Activated CD4-positive, alpha-beta memory T cell treated with anti-CD3 and anti-CD28 coated beads, Interleukin-2, amount 10 ng/mL, durations not matched to agents 7 days and 5 days (primary cell): ENCODE measurements at regions not wholly inside any gene's neighbourhood (a gene's known extent, or its start where the extent isn't known, plus 50 kb on each side); places are given as distances from the start of the nearest gene placed in this dataset.

Experiments used
- CTCF ChIA-PET: fragments of 350-600 bp; sonication (Branson Sonifier 250); formaldehyde crosslinking; loops from one replicate; lab custom pipeline; 2021; ENCODE audit warnings: antibody characterized with exemption, inconsistent platforms; lab: Charles Lee
- POLR2A ChIA-PET: fragments of 350-600 bp; sonication (Branson Sonifier 250); formaldehyde crosslinking; loops from one replicate; lab custom pipeline; 2021; ENCODE audit warnings: antibody characterized with exemption; lab: Charles Lee
- DNase-seq: peaks from one replicate; pipeline ENCODE4 v3.0.0-alpha.2; 2020
- H3K27ac Mint-ChIP-seq: one replicate; pipeline ENCODE4 v1.8.0; 2021; ENCODE audit warnings: mild to moderate bottlenecking, mixed read lengths
- H3K27me3 Mint-ChIP-seq: one replicate; pipeline ENCODE4 v1.8.0; 2021; ENCODE audit warnings: mixed read lengths
- H3K36me3 Mint-ChIP-seq: one replicate; pipeline ENCODE4 v1.8.0; 2021; ENCODE audit warnings: low read depth, mixed read lengths
- H3K4me1 Mint-ChIP-seq: one replicate; pipeline ENCODE4 v1.8.0; 2021; ENCODE audit warnings: mixed read lengths
- H3K4me3 Mint-ChIP-seq: one replicate; pipeline ENCODE4 v1.8.0; 2021; ENCODE audit warnings: mild to moderate bottlenecking, mixed read lengths
- H3K9me3 Mint-ChIP-seq: one replicate; pipeline ENCODE4 v1.8.0; 2021; ENCODE audit warnings: mixed read lengths

DNA sequence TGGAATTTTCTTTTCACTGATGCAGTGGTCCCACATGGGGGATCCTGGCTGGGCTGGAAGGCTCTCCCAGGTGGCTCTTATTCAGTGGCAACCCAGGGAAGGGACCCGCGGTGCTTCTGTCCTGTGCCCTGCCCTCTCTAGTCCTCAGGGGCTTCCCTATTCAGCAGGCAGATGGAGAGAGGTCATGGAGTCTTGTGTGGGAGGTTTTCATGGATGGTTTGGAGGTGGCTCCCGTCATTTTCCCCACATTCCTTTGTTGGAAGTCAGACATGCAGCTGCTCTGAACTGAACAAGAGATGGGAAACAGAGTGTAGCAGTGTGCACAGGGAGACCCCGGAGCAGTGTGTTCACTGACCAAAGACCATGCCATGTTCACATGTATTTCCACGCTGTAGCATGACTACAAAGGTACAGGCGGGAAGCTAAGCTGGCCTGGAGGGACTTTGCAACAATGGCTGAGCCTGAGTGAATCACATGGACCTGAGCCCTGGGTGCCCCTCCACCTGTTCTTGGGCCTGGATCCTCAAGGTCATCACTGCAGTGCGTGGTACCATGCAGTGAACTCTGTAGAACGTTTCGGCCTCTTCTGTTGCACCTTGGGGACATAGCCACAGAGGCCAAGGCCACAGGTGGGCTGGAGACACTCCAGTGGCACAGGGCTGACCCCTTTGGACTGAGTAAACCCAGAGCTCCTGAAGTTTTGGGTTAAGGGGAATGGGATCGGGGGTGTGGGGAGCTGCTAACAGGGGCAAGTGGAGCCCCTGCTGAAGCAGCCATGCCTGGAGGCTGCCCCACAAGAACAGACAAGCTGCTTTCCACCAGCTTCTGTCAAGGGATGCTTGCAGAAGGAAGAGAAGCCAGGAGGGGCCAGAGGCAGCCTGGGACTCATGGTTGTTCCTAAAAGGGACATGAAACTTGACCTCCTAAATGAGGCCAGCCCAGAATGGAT is 123.0 kb downstream of the ASB7 start:
- Mint-ChIP-seq H3K9me3 (no peaks in the 10 kb centered on the region), H3K27me3 (peaks cover 4% of the 10 kb centered on the region), H3K27ac (no peak overlapping the region), H3K36me3 (no peaks in the 10 kb centered on the region), H3K4me1 (no peaks in the 10 kb centered on the region), H3K4me3 (no peak overlapping the region)
- no peak for DNase-seq
- POLR2A ChIA-PET: no interaction called here
- CTCF ChIA-PET: no interaction called here

DNA sequence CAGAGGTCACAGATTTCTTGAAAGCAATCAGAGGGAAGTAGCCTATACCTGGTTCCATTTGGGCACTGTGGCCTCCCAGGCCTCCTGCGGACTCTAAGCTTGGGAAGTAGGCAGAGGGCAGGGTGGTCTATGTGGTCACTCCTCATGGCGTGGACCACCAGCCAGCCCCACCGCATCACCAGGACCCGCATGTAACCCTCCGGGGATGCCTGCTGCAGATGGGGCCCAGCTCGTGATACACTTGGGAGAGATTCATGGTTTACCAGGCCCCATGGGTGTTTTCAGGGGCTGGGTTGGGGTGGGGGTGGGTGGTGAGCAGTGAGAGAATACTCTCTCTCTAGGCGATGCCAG is 123.7 kb downstream of the ASB7 start:
- no peak overlapping the region for H3K27ac Mint-ChIP-seq
- peaks cover 4% of the 10 kb centered on the region for H3K27me3 Mint-ChIP-seq
- H3K36me3 Mint-ChIP-seq: no peaks in the 10 kb centered on the region
- no peak for DNase-seq
- no peaks in the 10 kb centered on the region for H3K4me1 Mint-ChIP-seq
- H3K9me3 Mint-ChIP-seq: no peaks in the 10 kb centered on the region
- ChIA-PET POLR2A (no interaction called here), CTCF (no interaction called here)
- no peak overlapping the region for H3K4me3 Mint-ChIP-seq

DNA sequence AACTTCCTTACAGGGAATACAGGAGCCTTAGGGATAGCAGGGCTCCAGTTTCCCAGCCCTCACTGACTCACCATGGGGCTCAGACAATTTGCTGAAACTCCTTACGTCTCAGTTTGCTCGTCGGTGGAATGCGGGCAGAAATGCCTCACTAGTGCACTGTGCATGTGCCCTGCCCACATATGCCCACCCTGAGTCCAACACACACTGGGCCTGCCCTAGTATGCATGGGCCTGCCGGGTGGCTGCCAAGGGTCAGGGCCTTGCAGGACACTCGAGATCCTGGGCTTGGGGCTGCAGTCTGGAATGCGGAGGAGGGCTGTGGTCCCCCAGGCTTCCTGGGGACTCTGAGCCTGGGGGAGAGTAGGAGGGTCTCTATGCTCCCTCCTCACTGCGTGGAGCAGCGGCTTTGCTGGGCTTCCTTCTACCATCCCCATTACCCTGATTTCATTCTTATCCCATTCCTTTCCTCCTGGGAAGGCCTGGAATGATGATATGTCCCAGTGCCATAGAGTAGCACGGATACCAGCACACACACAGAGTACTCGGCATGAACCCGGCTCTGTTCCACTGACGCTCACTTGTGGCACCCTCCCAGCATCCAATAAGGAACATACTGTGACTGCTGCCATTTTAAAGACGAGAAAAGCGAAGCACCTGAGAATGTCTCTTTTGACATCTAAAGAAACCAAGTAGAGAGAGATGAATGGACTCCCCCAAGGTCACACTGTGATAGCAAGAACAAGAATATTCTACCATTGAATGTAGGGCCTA is 124.2 kb downstream of the ASB7 start:
- no peak overlapping the region for H3K4me3 Mint-ChIP-seq
- H3K4me1 Mint-ChIP-seq: no peaks in the 10 kb centered on the region
- no peak overlapping the region for H3K27ac Mint-ChIP-seq
- CTCF ChIA-PET: no interaction called here
- peaks cover 4% of the 10 kb centered on the region for H3K27me3 Mint-ChIP-seq
- no peaks in the 10 kb centered on the region for H3K9me3 Mint-ChIP-seq
- POLR2A ChIA-PET: no interaction called here
- peak; percentile 4 for DNase-seq
- H3K36me3 Mint-ChIP-seq: no peaks in the 10 kb centered on the region

DNA sequence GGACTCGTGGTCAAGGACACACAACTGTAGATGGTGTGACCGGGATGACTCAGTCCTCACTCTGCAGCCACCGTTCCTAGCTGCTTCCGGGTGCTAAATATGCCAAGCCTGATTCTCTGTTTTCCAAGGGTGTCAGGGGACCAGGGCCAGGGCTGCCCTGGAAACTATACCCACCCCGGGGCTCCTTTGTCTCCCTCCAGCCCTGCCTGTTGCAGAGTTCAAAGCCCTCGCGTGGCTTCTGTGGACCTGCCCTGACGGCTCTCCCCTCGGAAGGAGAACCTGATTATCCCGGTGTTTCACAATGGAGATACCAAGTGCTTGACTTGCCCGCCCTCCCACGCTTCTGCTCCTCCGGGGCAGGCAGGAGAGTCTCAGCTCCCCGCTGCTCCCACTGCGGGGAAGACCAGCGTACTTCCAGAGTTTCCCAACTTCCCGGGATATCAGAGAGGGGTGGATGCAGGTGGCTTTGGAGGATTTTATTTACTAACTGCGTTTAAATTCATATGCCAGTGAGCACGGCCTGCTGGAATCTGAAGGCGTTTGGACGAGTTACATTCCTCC is 125.0 kb downstream of the ASB7 start:
- no peak overlapping the region for H3K4me3 Mint-ChIP-seq
- H3K27ac Mint-ChIP-seq: no peak overlapping the region
- ChIA-PET CTCF (no interaction called here), POLR2A (no interaction called here)
- peaks cover 4% of the 10 kb centered on the region for H3K27me3 Mint-ChIP-seq
- no peaks in the 10 kb centered on the region for H3K36me3 Mint-ChIP-seq
- H3K9me3 Mint-ChIP-seq: no peaks in the 10 kb centered on the region
- peak; percentile 8 for DNase-seq
- H3K4me1 Mint-ChIP-seq: no peaks in the 10 kb centered on the region

DNA sequence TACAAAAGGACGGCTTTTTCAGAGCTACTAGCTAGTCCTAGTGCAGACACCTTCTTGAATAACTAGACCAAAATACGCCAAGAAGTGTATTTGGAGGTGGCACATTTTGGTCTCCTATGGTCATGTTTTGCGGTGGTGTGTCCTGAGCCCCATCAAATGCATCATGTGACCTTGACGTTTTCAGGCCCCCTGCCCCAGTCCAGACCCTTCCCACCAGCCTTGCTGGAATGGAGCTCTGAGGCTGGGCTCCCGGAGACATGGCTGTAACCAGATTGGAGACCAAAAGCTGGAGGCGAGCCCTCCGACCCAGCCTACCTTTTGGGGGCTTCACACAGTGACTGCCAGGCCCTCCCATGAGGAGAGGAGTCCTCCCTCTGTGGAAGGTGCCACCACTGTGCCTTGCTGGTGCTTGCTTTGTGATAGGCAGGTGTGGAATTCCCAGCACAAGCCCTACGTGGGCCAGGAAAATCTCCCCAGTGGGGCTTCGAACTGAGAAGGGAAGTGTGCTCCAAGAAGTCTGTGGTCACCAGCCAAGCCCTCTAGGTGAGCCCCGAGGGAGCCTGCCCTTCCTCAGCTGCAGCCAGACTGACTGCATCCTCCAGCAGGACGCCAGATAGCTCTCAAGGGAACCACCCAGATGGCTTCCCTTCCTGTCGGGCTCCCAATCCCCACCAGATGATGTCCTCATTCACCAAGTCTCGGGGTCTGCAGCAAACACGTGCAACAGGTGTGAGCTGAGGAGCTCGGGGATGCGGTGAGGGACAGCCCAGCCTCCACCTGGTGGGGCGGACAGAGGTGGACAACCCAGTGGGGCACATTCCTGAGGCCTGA is 126.2 kb downstream of the ASB7 start:
- DNase-seq: no peak
- H3K9me3 Mint-ChIP-seq: no peaks in the 10 kb centered on the region
- CTCF ChIA-PET: no interaction called here

DNA sequence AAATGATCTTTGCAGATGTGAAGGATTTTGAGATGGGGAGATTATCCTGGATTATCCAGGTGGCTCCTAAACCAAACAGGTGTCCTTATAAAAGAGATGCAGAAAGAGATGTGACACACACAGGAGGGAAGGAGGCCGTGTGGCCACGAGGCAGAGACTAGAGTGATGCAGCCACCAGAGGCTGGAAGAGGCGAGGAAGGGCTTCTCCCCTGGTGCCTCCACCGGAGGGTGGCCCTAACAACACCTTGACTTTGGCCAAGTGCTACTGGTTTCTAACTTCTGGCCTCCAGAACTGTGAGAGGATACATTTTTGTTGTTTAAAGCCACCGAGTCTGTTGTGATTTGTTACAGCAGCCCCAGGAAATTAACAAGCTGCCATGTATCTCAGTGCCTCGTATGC is 127.1 kb downstream of the ASB7 start:
- H3K4me3 Mint-ChIP-seq: no peak overlapping the region
- no peak for DNase-seq
- no peaks in the 10 kb centered on the region for H3K4me1 Mint-ChIP-seq
- no peaks in the 10 kb centered on the region for H3K27me3 Mint-ChIP-seq
- H3K27ac Mint-ChIP-seq: no peak overlapping the region
- CTCF ChIA-PET: no interaction called here
- H3K36me3 Mint-ChIP-seq: no peaks in the 10 kb centered on the region
- POLR2A ChIA-PET: no interaction called here
- no peaks in the 10 kb centered on the region for H3K9me3 Mint-ChIP-seq

More for the DNA sequence above, 126.2 kb downstream of the ASB7 start:
- POLR2A ChIA-PET: no interaction called here
- H3K36me3 Mint-ChIP-seq: no peaks in the 10 kb centered on the region
- no peak overlapping the region for H3K4me3 Mint-ChIP-seq
- H3K4me1 Mint-ChIP-seq: no peaks in the 10 kb centered on the region
- H3K27me3 Mint-ChIP-seq: no peaks in the 10 kb centered on the region
- H3K27ac Mint-ChIP-seq: no peak overlapping the region

DNA sequence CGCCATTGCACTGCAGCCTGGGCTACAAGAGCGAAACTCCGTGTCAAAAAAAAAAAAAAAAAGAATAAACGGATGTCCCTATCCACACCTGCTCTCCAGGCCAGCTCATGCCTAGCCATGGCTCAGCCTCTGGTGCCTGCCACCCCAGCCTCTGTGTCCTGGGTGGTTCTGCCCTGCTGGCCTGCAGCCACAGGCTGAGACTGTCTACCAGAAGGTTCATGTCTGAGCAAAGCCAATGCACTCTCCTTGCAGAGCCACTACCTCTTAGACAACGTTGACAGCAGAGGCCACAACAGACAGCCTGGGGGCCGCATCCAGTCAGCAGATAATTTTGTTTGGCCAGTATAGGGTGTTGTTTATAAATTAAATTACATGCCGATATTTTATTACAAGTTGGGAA is 127.7 kb downstream of the ASB7 start:
- H3K27me3 Mint-ChIP-seq: no peaks in the 10 kb centered on the region
- CTCF ChIA-PET: no interaction called here
- H3K4me3 Mint-ChIP-seq: no peak overlapping the region
- no peak for DNase-seq
- H3K36me3 Mint-ChIP-seq: no peaks in the 10 kb centered on the region
- H3K9me3 Mint-ChIP-seq: no peaks in the 10 kb centered on the region
- H3K27ac Mint-ChIP-seq: no peak overlapping the region
- H3K4me1 Mint-ChIP-seq: no peaks in the 10 kb centered on the region
- POLR2A ChIA-PET: no interaction called here

DNA sequence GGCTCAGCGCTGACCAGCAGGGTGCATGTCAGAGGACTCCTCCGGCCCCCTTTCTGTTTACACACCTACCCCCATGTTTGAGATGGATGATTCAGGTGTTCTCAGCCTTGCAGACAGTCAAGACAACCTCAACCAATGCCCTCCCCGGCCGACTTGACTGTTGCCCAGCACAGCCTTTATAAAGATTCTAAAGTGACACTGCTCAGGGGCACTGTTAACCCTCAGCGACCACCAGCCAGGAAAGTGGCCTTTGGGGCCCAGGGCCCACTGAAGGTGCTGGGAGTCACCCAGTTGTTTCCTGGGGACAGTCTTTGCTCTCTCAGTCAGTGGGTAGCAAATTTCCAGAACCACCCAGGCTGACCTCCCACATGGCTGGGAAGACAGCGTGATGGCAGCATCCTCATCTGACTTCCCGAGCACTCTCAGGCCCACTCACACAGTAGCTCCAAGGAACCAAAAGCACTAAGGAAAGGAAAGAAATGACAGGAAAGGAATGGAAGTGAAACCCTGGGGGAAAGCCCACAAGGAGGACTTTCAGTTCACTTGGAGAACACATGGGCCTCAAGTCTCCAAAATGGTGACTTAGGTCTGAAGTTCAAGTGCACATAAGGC is 128.4 kb downstream of the ASB7 start:
- CTCF ChIA-PET: no interaction called here
- H3K4me1 Mint-ChIP-seq: no peaks in the 10 kb centered on the region
- no peak for DNase-seq
- H3K27me3 Mint-ChIP-seq: no peaks in the 10 kb centered on the region
- no peak overlapping the region for H3K27ac Mint-ChIP-seq
- H3K36me3 Mint-ChIP-seq: no peaks in the 10 kb centered on the region
- POLR2A ChIA-PET: no interaction called here
- no peak overlapping the region for H3K4me3 Mint-ChIP-seq
- no peaks in the 10 kb centered on the region for H3K9me3 Mint-ChIP-seq

DNA sequence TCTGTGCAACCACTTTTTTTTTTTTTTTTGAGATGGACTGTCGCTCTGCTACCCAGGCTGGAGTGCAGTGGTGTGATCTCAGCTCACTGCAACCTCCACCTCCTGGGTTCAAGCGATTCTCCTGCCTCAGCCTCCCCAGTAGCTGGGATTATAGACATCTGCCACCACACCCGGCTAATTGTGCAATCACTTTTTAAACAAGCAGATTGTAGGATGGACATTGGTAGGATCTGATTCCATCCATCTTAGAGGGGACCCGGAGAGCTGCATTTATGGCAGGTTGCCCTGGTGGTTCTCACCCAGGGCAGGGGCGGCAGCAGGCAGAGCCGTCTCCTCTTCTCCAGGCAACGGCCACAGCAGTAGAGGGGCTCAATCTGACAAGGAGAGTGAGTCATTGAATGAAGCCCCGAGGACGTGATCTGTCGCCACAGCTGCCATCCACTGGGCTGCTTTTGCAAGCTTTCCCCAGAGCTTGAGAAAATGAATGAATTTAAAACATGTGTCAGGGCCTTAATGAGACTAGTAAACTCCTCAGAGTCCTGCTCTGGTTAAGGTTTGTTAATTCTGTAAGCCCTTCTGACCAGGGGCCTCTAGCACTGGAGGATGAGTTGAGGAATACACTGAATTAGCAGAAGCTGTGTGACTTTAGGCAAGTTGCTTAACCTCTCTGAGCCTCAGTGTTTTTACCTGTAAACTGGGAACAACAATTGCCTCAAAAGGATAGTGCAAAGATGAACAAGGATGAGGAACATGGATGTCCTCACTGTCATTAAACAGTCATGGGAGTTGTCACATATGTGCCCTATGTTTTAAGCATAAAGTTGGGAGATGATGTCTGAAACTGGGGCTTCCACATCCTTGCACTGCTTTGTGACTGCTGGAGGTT is 129.1 kb downstream of the ASB7 start:
- Mint-ChIP-seq H3K4me1 (no peaks in the 10 kb centered on the region), H3K27me3 (no peaks in the 10 kb centered on the region), H3K36me3 (no peaks in the 10 kb centered on the region), H3K4me3 (no peak overlapping the region), H3K27ac (no peak overlapping the region), H3K9me3 (no peaks in the 10 kb centered on the region)
- ChIA-PET POLR2A (no interaction called here), CTCF (no interaction called here)
- no peak for DNase-seq

DNA sequence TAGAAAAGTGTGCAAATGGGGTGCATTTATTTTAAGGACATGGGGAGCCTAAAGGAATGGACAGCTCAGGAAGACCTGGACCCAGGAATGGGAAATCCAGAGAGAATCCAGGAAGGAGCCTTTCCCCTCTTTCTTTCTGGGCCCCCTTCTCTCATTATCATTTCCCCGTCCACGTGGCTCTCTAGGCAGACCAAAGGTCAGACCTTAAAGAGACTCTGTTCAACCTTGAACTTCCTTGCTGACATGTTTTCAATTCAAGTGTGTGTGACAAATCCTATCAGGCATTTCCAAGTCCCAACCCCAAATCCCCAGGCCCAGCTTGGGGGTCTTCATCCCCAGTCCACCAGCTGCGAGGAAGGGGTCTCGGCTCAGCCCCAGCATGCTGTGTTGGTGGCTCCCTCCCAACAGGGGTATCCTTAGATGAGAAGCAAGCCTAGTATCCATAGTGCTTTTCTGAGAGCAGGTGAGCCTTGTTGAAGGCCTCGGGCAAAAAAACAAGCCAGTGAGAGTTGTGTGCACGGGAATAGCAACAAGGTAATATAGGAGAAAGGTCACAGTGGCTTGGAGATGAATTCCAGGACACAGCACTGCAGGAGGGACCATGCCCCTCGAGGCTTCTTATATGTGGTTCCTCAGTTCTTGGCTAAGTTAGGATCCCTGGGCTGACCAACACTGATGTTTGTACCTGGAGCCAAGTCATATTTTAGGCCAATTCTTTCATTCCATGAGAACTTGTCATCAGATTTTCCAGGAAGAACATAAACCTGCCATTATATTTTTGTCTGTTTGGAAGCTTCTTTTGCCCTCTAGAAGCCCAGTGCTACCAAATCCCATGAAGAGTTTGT is 130.0 kb downstream of the ASB7 start:
- Mint-ChIP-seq H3K9me3 (no peaks in the 10 kb centered on the region), H3K4me1 (no peaks in the 10 kb centered on the region), H3K36me3 (no peaks in the 10 kb centered on the region), H3K4me3 (no peak overlapping the region), H3K27ac (no peak overlapping the region), H3K27me3 (no peaks in the 10 kb centered on the region)
- ChIA-PET CTCF (no interaction called here), POLR2A (no interaction called here)
- DNase-seq: no peak

DNA sequence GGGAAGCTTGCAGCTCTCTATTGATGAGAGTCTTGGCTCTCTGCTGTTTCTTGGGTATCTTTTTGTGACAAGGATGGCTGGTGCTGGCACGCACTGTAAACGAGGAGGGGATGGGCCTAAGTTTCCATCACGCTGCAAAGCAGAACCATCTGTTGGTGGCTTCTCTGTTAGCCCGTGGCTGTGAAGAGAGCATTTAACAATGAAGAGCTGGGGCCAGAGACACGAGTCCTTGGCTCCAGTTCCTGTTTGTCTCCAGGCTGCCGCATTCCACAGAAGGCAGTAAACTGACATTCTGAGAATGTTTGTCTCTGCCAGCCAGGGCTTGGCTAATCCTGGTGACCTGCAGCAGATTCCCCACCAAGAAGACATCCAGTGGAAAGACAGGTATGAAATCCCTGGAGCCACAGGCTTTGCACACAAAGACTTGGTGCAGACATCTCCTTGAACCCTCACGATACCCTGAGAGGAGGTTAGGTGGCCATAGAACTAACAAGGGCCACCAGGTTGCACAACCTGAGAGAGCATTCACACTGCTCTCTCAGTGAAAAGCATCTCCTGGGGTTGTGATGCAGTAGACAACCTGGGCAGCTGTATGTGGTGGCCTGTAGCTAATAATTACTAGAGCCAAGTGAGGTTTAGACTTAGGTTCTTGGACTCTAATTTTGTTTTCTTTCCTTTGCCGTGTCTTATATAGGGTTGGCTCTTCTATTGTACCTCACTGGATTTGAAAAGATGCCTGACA is 130.9 kb downstream of the ASB7 start:
- DNase-seq: no peak
- no peak overlapping the region for H3K27ac Mint-ChIP-seq
- CTCF ChIA-PET: no interaction called here
- POLR2A ChIA-PET: no interaction called here
- no peak overlapping the region for H3K4me3 Mint-ChIP-seq
- H3K4me1 Mint-ChIP-seq: no peaks in the 10 kb centered on the region
- H3K9me3 Mint-ChIP-seq: no peaks in the 10 kb centered on the region
- H3K27me3 Mint-ChIP-seq: no peaks in the 10 kb centered on the region
- H3K36me3 Mint-ChIP-seq: no peaks in the 10 kb centered on the region
